ENCODE measurements at regions not wholly inside any gene's neighbourhood (a gene's known extent, or its start where the extent isn't known, plus 50 kb on each side); places are given as distances from the start of the nearest gene placed in this dataset.

GRCh38 chr10:64275001-64275400 lies 753.8 kb downstream of the REEP3 start:
- DNase-seq (ENCODE audit: low spot score) = no peak
- no peak for TF ChIP-seq CTCF (IDR thresholded peaks at IDR 0.05; ENCODE audit: borderline replicate concordance, control extremely low read depth, extremely low read depth, insufficient read depth, missing control alignments)
- in situ Hi-C loops (cut with MboI; ENCODE audit: low sequenced_read_pairs, unreplicated experiment) = no loop called here

GRCh38 chr10:64275774-64276173 lies 754.6 kb downstream of the REEP3 start:
- no peak for TF ChIP-seq CTCF (IDR thresholded peaks at IDR 0.05; ENCODE audit: borderline replicate concordance, control extremely low read depth, extremely low read depth, insufficient read depth, missing control alignments)
- DNase-seq (ENCODE audit: low spot score) = no peak
- in situ Hi-C loops (cut with MboI; ENCODE audit: low sequenced_read_pairs, unreplicated experiment) = no loop called here

- no peak for DNase-seq (ENCODE audit: low spot score)
- TF ChIP-seq CTCF (IDR thresholded peaks at IDR 0.05; ENCODE audit: borderline replicate concordance, control extremely low read depth, extremely low read depth, insufficient read depth, missing control alignments) = no peak
- in situ Hi-C loops (cut with MboI; ENCODE audit: low sequenced_read_pairs, unreplicated experiment) = no loop called here
Observed at GRCh38 chr10:64277536-64277935, 756.3 kb downstream of the REEP3 start.

- in situ Hi-C loops (cut with MboI; ENCODE audit: low sequenced_read_pairs, unreplicated experiment) = no loop called here
- no peak for DNase-seq (ENCODE audit: low spot score)
- TF ChIP-seq CTCF (IDR thresholded peaks at IDR 0.05; ENCODE audit: borderline replicate concordance, control extremely low read depth, extremely low read depth, insufficient read depth, missing control alignments) = no peak
Observed at GRCh38 chr10:64283621-64284020, 762.4 kb downstream of the REEP3 start.

- no peak for TF ChIP-seq CTCF (IDR thresholded peaks at IDR 0.05; ENCODE audit: borderline replicate concordance, control extremely low read depth, extremely low read depth, insufficient read depth, missing control alignments)
- in situ Hi-C loops (cut with MboI; ENCODE audit: low sequenced_read_pairs, unreplicated experiment) = no loop called here
- DNase-seq (ENCODE audit: low spot score) = no peak
Observed at GRCh38 chr10:64286533-64286932, 765.3 kb downstream of the REEP3 start.

- no peak for TF ChIP-seq CTCF (IDR thresholded peaks at IDR 0.05; ENCODE audit: borderline replicate concordance, control extremely low read depth, extremely low read depth, insufficient read depth, missing control alignments)
- DNase-seq (ENCODE audit: low spot score) = no peak
- in situ Hi-C loops (cut with MboI; ENCODE audit: low sequenced_read_pairs, unreplicated experiment) = no loop called here
Observed at GRCh38 chr10:64288404-64288803, 767.2 kb downstream of the REEP3 start.

- in situ Hi-C loops (cut with MboI; ENCODE audit: low sequenced_read_pairs, unreplicated experiment) = no loop called here
- TF ChIP-seq CTCF (IDR thresholded peaks at IDR 0.05; ENCODE audit: borderline replicate concordance, control extremely low read depth, extremely low read depth, insufficient read depth, missing control alignments) = no peak
- no peak for DNase-seq (ENCODE audit: low spot score)
Observed at GRCh38 chr10:64303566-64303965, 782.4 kb downstream of the REEP3 start.

Measured in GM13976 (cell line).